HG02938 (cell line): ENCODE measurements at regions not wholly inside any gene's neighbourhood (a gene's known extent, or its start where the extent isn't known, plus 50 kb on each side); places are given as distances from the start of the nearest gene placed in this dataset.
"Not testable (repeated sequence)": the region's sequence is repeated elsewhere in the genome, so short reads cannot be mapped to it uniquely, and the experiment has no call there.

Source experiments
- ATAC-seq: cut with Tn5 transposase; IDR thresholded peaks from one replicate; pipeline ENCODE4 v1.9.1; 2021; ENCODE audit warnings: mild to moderate bottlenecking, moderate library complexity; ENCODE audit not compliant: unreplicated experiment

DNA sequence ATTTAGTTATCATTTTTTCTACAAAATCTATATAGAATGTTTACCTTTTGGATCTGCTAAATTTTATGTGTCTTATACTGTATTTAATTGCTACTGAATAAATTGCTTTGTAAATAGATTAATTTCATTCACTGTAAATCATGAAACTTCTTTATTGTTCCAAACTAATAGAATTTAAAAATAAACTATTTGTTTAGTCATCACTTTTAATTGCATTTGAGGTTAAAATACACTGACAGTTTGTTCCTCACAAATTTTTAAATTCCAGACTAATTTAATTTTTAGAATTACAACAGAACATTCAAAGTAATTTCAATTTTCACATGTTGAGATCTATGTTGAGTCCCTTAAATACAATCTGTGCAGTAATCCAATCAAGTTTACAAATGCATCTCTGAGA is 1633.2 kb upstream of the NUDT12 start:
- ATAC-seq: no peak

GRCh38 chr5:105172918-105173317 is 1610.3 kb upstream of the NUDT12 start:
- no peak for ATAC-seq

- no peak for ATAC-seq
These were observed 1606.2 kb upstream of the NUDT12 start for GRCh38 chr5:105168806-105169205.

DNA sequence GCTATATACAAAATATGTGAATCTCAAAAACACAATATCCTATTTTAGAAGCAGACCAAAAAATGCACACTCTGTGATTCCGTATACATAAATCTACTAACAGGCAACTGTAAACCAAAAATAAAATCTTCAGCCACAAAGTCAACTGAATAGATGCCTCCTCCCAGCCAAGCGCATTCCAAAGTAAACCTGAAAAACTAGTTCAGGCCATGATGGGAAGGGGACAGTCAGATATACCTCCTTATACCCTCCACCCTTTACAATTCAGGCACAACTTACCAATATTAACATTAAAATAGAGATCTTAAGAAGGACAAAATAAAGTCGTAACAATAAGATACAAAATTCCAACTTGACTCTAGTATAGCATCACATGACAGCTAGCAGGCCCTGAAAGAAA is 1604.5 kb upstream of the NUDT12 start:
- no peak for ATAC-seq

GRCh38 chr5:105163547-105163946 is 1601.0 kb upstream of the NUDT12 start:
- no peak for ATAC-seq

GRCh38 chr5:105162557-105162956 is 1600.0 kb upstream of the NUDT12 start:
- ATAC-seq: not testable (repeated sequence)

- ATAC-seq: no peak
These were observed 1595.9 kb upstream of the NUDT12 start for GRCh38 chr5:105158526-105158925.

DNA sequence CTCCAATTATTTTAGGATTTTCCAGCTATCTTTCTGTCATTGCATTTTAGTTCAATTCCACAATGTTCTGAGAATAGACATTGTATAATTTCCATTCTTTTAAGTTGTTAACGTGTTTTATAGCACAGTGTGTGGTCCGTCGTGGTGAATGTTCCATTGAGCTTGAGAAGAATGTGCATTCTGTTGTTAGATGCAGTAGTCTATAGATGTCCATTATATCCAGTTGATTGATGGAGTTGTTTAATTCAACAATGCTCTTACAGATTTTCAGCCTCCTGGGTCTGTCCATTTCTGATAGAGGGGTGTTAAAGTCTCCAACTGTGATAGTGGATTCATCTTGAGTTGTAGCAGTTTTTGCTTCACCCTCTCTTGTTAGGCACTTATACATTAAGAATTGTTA is 1587.7 kb upstream of the NUDT12 start:
- no peak for ATAC-seq

DNA sequence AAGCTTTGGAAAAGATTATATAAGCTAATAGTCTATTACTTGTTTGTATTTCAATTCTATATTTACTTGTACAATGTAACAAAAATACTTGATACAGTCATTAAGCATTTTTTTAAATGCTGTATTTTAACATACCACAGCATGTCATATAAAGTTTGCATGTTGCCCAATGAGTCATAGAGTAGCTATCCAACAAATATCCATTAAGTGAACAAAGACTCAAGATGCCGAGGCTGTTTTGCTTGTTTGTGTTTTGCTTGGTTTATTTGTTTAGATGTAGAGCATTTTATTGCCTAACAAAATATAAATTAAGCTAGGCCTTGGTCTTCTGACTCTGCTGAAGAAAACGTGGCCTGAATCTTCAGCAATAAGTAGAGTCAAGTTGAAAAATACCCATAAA is 1584.3 kb upstream of the NUDT12 start:
- no peak for ATAC-seq

- ATAC-seq: no peak
These were observed 1582.6 kb upstream of the NUDT12 start for GRCh38 chr5:105145152-105145551.

- ATAC-seq: no peak
These were observed 1571.7 kb upstream of the NUDT12 start for GRCh38 chr5:105134328-105134727.

- ATAC-seq: no peak
These were observed 1570.5 kb upstream of the NUDT12 start for GRCh38 chr5:105133087-105133486.

DNA sequence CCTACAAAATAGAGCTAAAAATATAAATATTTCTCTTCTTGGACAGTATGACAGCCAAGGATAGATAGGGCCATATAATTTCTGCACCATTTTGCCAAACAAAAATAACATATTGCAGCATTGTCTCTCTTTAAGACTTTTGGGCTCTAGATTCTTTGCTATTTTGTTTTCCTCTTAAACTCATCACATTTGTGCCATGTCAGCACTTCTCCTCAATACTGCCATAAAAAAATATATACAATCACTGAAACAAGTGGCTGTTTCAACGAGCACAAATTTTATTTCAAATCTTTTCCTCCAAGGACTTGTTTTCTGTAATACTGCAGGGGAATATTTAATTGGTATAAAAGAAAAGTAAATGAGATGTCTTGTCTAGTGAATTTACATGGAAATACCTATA is 1570.0 kb upstream of the NUDT12 start:
- ATAC-seq: no peak

GRCh38 chr5:105131045-105131444 is 1568.5 kb upstream of the NUDT12 start:
- no peak for ATAC-seq

DNA sequence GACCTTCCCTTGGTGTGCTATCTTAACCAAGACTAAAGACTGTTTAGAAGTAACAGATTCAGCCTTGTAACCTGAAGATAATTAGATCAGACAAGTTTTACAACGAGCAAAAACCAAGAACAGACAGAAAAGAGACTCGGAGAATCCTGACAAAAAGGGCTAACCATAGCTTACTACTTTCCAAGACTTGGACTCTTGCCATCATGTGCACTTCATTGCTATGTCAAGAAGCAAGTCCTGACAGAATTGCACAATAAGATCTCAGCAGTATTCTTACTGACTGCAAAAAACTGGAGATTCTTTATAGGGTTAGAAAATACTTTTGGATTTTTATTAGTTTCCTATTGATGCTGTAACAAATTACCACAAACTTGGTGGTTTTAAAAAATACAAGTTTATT is 1539.0 kb upstream of the NUDT12 start:
- no peak for ATAC-seq

DNA sequence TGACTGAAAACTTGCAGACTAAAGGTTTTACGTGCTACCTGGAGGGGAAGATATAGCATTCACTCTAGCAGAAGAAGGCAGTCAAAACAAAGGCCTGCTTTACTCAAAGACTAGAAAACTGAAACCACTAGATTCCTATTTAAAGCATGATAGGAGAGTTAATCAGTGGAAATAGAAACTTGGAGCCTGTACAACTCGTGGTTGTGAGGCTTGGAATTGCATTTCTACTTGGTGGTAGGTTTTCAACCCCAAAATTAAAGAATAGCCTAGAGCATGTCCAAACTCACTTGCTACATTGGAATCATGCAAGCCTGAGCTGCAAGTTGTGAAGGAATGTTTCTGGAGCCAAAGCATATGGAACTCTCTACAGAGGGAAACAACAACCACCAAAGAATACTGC is 1526.4 kb upstream of the NUDT12 start:
- no peak for ATAC-seq

DNA sequence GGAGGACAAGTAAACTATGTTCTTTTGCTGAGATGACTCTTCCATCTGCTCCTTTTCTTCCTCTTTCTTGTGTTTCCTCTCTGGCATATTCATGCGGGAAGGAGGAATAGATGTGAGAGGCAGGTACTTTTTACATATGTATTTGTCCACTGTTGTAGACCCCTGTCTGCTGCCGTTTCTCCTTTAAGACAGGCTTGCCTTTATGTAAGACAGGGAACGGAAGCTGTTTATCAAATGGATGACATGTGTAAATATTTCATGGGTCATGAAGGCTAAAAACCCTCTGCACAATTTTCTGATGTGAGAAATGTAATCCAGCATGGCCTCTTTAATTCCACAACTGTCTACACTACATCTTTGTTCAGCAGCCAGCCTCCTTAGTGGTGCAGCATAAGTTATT is 1525.5 kb upstream of the NUDT12 start:
- ATAC-seq: no peak

- ATAC-seq: no peak
These were observed 1495.3 kb upstream of the NUDT12 start for GRCh38 chr5:105057893-105058292.

DNA sequence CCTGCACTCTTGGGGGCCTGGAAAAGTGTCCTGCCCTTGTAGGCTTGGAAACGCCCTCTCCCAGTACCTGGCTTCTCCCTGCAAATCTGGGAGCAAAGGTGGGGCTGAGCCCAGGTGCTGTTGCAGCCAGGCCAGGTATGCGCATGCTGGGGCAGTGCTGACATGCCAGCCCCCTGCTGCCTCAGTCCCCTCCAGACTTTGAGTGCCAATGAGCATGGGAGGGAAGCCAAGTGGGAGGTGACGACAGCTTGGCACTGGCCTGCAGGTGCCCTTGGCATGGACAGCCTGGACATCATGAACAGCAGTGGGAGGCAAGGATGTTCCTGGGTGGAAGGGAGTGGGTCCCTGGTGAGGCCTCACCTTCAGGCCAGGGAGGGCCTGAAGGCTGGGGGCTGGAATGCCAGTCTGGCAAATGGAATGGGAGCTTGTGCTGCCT is 1494.4 kb upstream of the NUDT12 start:
- no peak for ATAC-seq

GRCh38 chr5:105054406-105054805 is 1491.8 kb upstream of the NUDT12 start:
- no peak for ATAC-seq

GRCh38 chr5:105042623-105043022 is 1480.0 kb upstream of the NUDT12 start:
- ATAC-seq: no peak

DNA sequence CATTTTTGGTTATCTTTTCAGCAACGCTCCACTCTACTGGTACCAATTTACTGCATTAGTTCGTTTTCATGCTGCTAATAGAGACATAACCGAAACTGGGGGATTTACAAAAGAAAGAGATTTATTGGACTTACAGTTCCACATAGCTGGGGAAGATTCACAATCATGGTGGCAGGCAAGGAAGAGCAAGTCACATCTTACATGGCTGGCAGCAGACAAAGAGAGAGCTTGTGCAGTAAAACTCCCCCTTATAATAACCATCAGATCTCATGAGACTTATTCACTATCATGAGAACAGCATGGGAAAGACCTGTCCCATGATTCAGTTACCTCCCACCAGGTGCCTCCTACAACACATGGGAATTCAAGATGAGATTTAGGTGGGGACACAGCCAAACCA is 1474.2 kb upstream of the NUDT12 start:
- not testable (repeated sequence) for ATAC-seq

- no peak for ATAC-seq
These were observed 1471.8 kb upstream of the NUDT12 start for GRCh38 chr5:105034401-105034763.
